GM12878 (cell line): ENCODE measurements at regions not wholly inside any gene's neighbourhood (a gene's known extent, or its start where the extent isn't known, plus 50 kb on each side); places are given as distances from the start of the nearest gene placed in this dataset.

ENCODE experiments used
- ATAC-seq: fragments of 200-7000 bp; cut with Tn5 transposase; 3 replicates; pipeline ENCODE4 v1.9.1; 2020; ENCODE audit warnings: mild to moderate bottlenecking, moderate library complexity
- BruUV-seq: library from RNA; stranded (reverse); fragments of 400-500 nt; replicated peaks from 2 replicates; lab custom pipeline; 2021; lab: Mats Ljungman, UMichigan
- CTCF ChIA-PET: fragments of 300-600 bp; sonication (Branson Sonifier 250); formaldehyde crosslinking; extraction: SDS; loops from one replicate; lab custom pipeline; 2021; ENCODE audit warnings: inconsistent platforms; lab: Yijun Ruan, JAX
- POLR2A ChIA-PET: fragments of 350-600 bp; formaldehyde crosslinking; extraction: SDS; loops from one replicate; lab custom pipeline; 2021; ENCODE audit warnings: inconsistent platforms; lab: Charles Lee
- RAD21 ChIA-PET: fragments of 300-600 bp; sonication (Branson Sonifier 250); formaldehyde crosslinking; loops from one replicate; lab custom pipeline; 2023; ENCODE audit warnings: antibody characterized with exemption; ENCODE audit not compliant: unreplicated experiment; lab: Charles Lee
- SMC1A ChIA-PET: fragments of 300-600 bp; sonication (Branson Sonifier 250); formaldehyde crosslinking; loops from one replicate; lab custom pipeline; 2023; ENCODE audit not compliant: unreplicated experiment, uncharacterized antibody; lab: Charles Lee
- DNase-seq: peaks from one replicate; pipeline ENCODE4 v3.0.0-alpha.2; 2011; ENCODE audit warnings: low read depth, low spot score
- FAIRE-seq: peaks from 3 replicates; lab custom pipeline; 2011; peaks lifted over from hg19 to GRCh38; lab: Jason Lieb, UNC
- H2AFZ ChIP-seq: 2 replicates; pipeline ENCODE4 v1.6.0; 2011; ENCODE audit warnings: low read depth, low read length, control low read depth; ENCODE audit not compliant: control insufficient read depth
- H3K27ac ChIP-seq: 2 replicates; pipeline ENCODE4 v1.5.1; 2011; ENCODE audit warnings: control low read depth; ENCODE audit not compliant: control insufficient read depth, insufficient read depth
- H3K27me3 ChIP-seq, 2 experiments: replicated peaks in 1 of 2; 2 replicates each; pipeline versions ENCODE4 v1.6.0 to v1.6.1; 2011; ENCODE audit warnings: low read length in 1 of 2; ENCODE audit not compliant: control insufficient read depth in 2 of 2, insufficient read depth in 2 of 2
- H3K36me3 ChIP-seq, 2 experiments: 2 replicates each; pipeline ENCODE4 v1.5.1; 2011; ENCODE audit warnings: low read length in 1 of 2; ENCODE audit not compliant: control insufficient read depth in 2 of 2, insufficient read depth in 2 of 2
- H3K4me1 ChIP-seq: 2 replicates; pipeline ENCODE4 v1.6.1; 2011; ENCODE audit warnings: mild to moderate bottlenecking, low read length, moderate library complexity, mixed read lengths; ENCODE audit not compliant: control insufficient read depth, insufficient read depth
- H3K4me2 ChIP-seq: 2 replicates; pipeline ENCODE4 v1.6.0; 2011; ENCODE audit warnings: control low read depth; ENCODE audit not compliant: control insufficient read depth, insufficient read depth
- H3K4me3 ChIP-seq: fragments of 200-600 bp; sonication (generic); 2 replicates; pipeline ENCODE4 v1.5.1; 2016
- H3K79me2 ChIP-seq: 2 replicates; pipeline ENCODE4 v1.6.0; 2011; ENCODE audit warnings: low read length; ENCODE audit not compliant: control insufficient read depth, insufficient read depth
- H3K9ac ChIP-seq: 2 replicates; pipeline ENCODE4 v1.8.0; 2011; ENCODE audit warnings: low read length, control low read depth, mixed read lengths; ENCODE audit not compliant: control insufficient read depth, insufficient read depth
- H3K9me3 ChIP-seq: replicated peaks from 3 replicates; pipeline ENCODE4 v1.5.1; 2011; ENCODE audit warnings: mild to moderate bottlenecking, low read length; ENCODE audit not compliant: control insufficient read depth, insufficient read depth
- H4K20me1 ChIP-seq: 2 replicates; pipeline ENCODE4 v1.6.0; 2011; ENCODE audit not compliant: control insufficient read depth, insufficient read depth
- CBX5 ChIP-seq: sonication (generic); IDR thresholded peaks from 2 replicates; pipeline ENCODE4 v1.6.1; 2016; ENCODE audit warnings: low read depth, moderate library complexity, mild to moderate bottlenecking, inconsistent platforms
- CHD1 ChIP-seq: IDR thresholded peaks from 2 replicates; pipeline ENCODE4 v1.6.1; 2012; ENCODE audit warnings: low read depth, low read length, improper control_type of control experiment
- CREB1 ChIP-seq: IDR thresholded peaks from 2 replicates; pipeline ENCODE4 v1.6.1; 2012; ENCODE audit warnings: low read depth, mild to moderate bottlenecking, inconsistent platforms
- EED ChIP-seq: sonication (generic); IDR thresholded peaks from 2 replicates; pipeline ENCODE4 v1.6.1; 2016; ENCODE audit warnings: antibody characterized with exemption, low read depth
- NBN ChIP-seq: fragments of 450-650 bp; IDR thresholded peaks from 2 replicates; pipeline ENCODE4 v1.6.1; 2016
- PBX3 ChIP-seq: IDR thresholded peaks from 2 replicates; pipeline ENCODE4 v1.6.1; 2011; ENCODE audit warnings: mild to moderate bottlenecking, low read depth, low read length, moderate library complexity; ENCODE audit not compliant: insufficient replicate concordance
- RCOR1 ChIP-seq: conservative IDR thresholded peaks from 2 replicates; pipeline ENCODE4 v1.6.1; 2012; ENCODE audit warnings: low read depth, low read length, improper control_type of control experiment
- RUNX3 ChIP-seq: IDR thresholded peaks from 2 replicates; pipeline ENCODE4 v1.6.1; 2012; ENCODE audit warnings: low read length, inconsistent platforms
- SMC3 ChIP-seq: IDR thresholded peaks from 2 replicates; pipeline ENCODE4 v1.6.1; 2011; ENCODE audit warnings: low read length, improper control_type of control experiment, borderline replicate concordance
- SREBF2 ChIP-seq: IDR thresholded peaks from 2 replicates; pipeline ENCODE4 v1.6.1; 2012; ENCODE audit warnings: mild to moderate bottlenecking, low read length
- TAF1 ChIP-seq: IDR thresholded peaks from 2 replicates; pipeline ENCODE4 v1.6.1; 2011; ENCODE audit warnings: mild to moderate bottlenecking, low read depth, low read length, borderline replicate concordance
- TARDBP ChIP-seq: IDR thresholded peaks from 2 replicates; pipeline ENCODE4 v1.6.1; 2016; ENCODE audit warnings: borderline replicate concordance
- ZNF207 ChIP-seq: fragments of 450-650 bp; IDR thresholded peaks from 2 replicates; pipeline ENCODE4 v1.6.1; 2014; ENCODE audit warnings: antibody characterized with exemption, mild to moderate bottlenecking, borderline replicate concordance
- WGBS: methylation state at CpG from one replicate; pipeline ENCODE4 v1.1.6; 2016; ENCODE audit warnings: low lambda C conversion rate; ENCODE audit not compliant: insufficient replicate concordance, insufficient coverage; ENCODE audit errors: missing lambda C conversion rate; 5-methylcytosine and 5-hydroxymethylcytosine counted together
- in situ Hi-C: fragments of 300-500 bp; cut with MboI; formaldehyde crosslinking; loops from 9 replicates; pipeline ENCODE4 v1.14.3; 2018; ENCODE audit warnings: mixed read lengths
- intact Hi-C: fragments of 100-400 bp; cut with micrococcal nuclease; formaldehyde crosslinking; loops from one replicate; pipeline ENCODE4 v1.14.2; 2022; ENCODE audit not compliant: unreplicated experiment
- TF ChIP-seq, protein P1 (sequence below): fragments of 450-650 bp; IDR thresholded peaks from 2 replicates; pipeline ENCODE4 v1.6.1; 2016; ENCODE audit warnings: mild to moderate bottlenecking
- TF ChIP-seq, protein P2 (sequence below): IDR thresholded peaks from 2 replicates; pipeline ENCODE4 v1.6.1; 2011; ENCODE audit warnings: borderline replicate concordance, low read depth, mild to moderate bottlenecking, moderate library complexity, low read length; ENCODE audit not compliant: insufficient read depth, poor library complexity, severe bottlenecking

- H3K79me2 ChIP-seq, result no peaks in the 10 kb centered on the region
- no peak overlapping the region for H3K4me3 ChIP-seq
- in situ Hi-C loops, result no loop called here
- CTCF ChIA-PET, result no interaction called here
- POLR2A ChIA-PET, result no interaction called here
- WGBS, result 0% methylated on average over 1 of the region's 1 CpG
- no peak overlapping the region for H3K4me2 ChIP-seq
- H2AFZ ChIP-seq, result no peak overlapping the region
- no peak overlapping the region for H3K27ac ChIP-seq
- SMC1A ChIA-PET, result no interaction called here
- no TSS peak for BruUV-seq
- H3K4me1 ChIP-seq, result no peaks in the 10 kb centered on the region
- RAD21 ChIA-PET, result no interaction called here
- intact Hi-C loops, result no loop called here
- no peaks in the 10 kb centered on the region; the same call in 2 of the 3 replicates for H3K9me3 ChIP-seq
- FAIRE-seq (no peak), ATAC-seq (no peak), DNase-seq (no peak)
- H3K36me3 ChIP-seq, result no peaks in the 10 kb centered on the region
- H3K27me3 ChIP-seq, result no peaks in the 10 kb centered on the region
- TF ChIP-seq, protein P1, sequence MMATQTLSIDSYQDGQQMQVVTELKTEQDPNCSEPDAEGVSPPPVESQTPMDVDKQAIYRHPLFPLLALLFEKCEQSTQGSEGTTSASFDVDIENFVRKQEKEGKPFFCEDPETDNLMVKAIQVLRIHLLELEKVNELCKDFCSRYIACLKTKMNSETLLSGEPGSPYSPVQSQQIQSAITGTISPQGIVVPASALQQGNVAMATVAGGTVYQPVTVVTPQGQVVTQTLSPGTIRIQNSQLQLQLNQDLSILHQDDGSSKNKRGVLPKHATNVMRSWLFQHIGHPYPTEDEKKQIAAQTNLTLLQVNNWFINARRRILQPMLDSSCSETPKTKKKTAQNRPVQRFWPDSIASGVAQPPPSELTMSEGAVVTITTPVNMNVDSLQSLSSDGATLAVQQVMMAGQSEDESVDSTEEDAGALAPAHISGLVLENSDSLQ, result no peak
- TF ChIP-seq CREB1, result no peak
- TF ChIP-seq CHD1, result no peak
- TF ChIP-seq EED, result no peak
- TF ChIP-seq RCOR1, result no peak
- no peak overlapping the region for H3K9ac ChIP-seq
- no peaks in the 10 kb centered on the region for H4K20me1 ChIP-seq
Observed at GRCh38 chr6:163886428-163886827, 471.9 kb downstream of the QKI start.

DNA sequence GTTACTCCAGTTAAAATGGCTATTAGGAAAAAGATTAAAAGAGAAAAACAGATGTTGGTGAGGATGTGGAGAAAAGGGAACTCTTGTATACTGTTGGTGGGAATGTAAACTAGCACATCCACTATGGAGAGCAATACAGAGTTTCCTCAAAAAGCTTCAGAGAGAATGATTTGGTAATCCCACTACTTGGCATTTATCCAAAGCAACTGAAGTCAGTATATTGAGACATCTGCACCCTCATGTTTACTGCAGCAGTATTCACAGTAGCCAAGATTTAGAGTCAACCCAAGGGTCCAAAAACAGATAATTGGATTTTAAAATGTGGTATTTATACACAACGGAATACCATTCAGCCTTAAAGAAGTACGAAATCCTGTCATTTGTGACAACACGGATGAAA lies 469.5 kb downstream of the QKI start:
- Histone ChIP-seq H4K20me1 (no peaks in the 10 kb centered on the region), H3K79me2 (no peaks in the 10 kb centered on the region), H3K9ac (no peak overlapping the region), H3K4me1 (no peaks in the 10 kb centered on the region), H3K36me3 (no peaks in the 10 kb centered on the region), H3K4me3 (no peak overlapping the region), H3K27me3 (no peaks in the 10 kb centered on the region), H3K9me3 (no peaks in the 10 kb centered on the region; the same call in 2 of the 3 replicates), H3K4me2 (no peak overlapping the region), H3K27ac (no peak overlapping the region)
- FAIRE-seq (no peak), DNase-seq (no peak)
- 31% methylated on average over 3 of the region's 3 CpGs for WGBS
- POLR2A ChIA-PET, result no interaction called here
- BruUV-seq, result no TSS peak
- RAD21 ChIA-PET, result no interaction called here
- CTCF ChIA-PET, result no interaction called here
- in situ Hi-C loops, result no loop called here
- TF ChIP-seq TAF1, result no peak
- TF ChIP-seq SREBF2, result no peak
- no peak for TF ChIP-seq CBX5
- TF ChIP-seq SMC3, result no peak
- TF ChIP-seq ZNF207, result no peak
- TF ChIP-seq RUNX3, result no peak
- TF ChIP-seq, protein P2, sequence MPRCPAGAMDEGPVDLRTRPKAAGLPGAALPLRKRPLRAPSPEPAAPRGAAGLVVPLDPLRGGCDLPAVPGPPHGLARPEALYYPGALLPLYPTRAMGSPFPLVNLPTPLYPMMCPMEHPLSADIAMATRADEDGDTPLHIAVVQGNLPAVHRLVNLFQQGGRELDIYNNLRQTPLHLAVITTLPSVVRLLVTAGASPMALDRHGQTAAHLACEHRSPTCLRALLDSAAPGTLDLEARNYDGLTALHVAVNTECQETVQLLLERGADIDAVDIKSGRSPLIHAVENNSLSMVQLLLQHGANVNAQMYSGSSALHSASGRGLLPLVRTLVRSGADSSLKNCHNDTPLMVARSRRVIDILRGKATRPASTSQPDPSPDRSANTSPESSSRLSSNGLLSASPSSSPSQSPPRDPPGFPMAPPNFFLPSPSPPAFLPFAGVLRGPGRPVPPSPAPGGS, result no peak
- no peak for TF ChIP-seq PBX3
- no peak for TF ChIP-seq NBN
- no peak for TF ChIP-seq TARDBP
- TF ChIP-seq, all 136 proteins: peak for 0
- intact Hi-C loops, result no loop called here
- SMC1A ChIA-PET, result no interaction called here
- no peak for ATAC-seq
- H2AFZ ChIP-seq, result no peak overlapping the region
